Epithelial cell of proximal tubule (primary cell): ENCODE measurements at regions not wholly inside any gene's neighbourhood (a gene's known extent, or its start where the extent isn't known, plus 50 kb on each side); places are given as distances from the start of the nearest gene placed in this dataset.

Experiments
- DNase-seq: peaks from one replicate; pipeline ENCODE4 v3.0.0-alpha.2; 2011; ENCODE audit warnings: low read depth
- H3K4me3 ChIP-seq: 2 replicates; pipeline ENCODE4 v1.5.1; 2011; ENCODE audit warnings: low read depth, mild to moderate bottlenecking, low read length
- TF ChIP-seq, protein P1 (sequence below): conservative IDR thresholded peaks from 2 replicates; pipeline ENCODE4 v1.5.1; 2012; ENCODE audit warnings: low read depth, mild to moderate bottlenecking, low read length

DNA sequence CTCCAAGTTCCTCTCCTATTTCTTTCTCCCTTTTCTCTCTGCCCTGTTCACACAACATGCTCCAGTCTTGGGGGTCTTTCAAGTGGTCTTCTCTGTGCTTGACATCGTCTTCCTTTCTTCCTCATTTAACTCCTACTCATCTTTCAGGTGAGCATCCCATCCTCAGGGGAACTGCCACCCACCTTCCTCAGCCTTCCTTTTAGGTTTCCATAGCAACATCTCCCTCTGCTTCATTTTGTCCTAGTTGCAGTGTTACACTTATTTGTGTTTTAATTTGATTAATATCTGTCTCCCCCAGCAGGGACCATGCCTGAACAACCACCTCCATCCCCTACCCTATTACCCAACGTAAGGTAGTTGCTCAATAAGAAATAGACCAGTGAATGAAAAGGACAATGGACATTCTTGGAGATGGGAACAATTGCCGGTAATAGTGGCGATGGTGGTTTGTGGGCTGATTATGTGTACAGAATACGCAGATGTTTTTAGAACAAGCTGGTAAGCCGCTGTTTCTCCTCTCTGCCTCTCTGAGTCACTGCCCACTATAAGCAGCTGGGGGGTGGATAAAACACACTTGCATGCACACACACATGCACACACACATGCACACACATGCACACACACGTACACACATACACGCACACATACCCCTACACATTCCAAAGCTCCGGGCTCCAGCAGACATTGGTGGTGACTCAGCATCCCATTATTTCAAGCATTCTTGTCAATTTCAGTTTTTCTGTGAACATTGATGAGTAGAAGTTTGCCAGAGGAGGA, 251.6 kb downstream of the GATA3 start:
- no peak overlapping the region for H3K4me3 ChIP-seq
- TF ChIP-seq, protein P1, sequence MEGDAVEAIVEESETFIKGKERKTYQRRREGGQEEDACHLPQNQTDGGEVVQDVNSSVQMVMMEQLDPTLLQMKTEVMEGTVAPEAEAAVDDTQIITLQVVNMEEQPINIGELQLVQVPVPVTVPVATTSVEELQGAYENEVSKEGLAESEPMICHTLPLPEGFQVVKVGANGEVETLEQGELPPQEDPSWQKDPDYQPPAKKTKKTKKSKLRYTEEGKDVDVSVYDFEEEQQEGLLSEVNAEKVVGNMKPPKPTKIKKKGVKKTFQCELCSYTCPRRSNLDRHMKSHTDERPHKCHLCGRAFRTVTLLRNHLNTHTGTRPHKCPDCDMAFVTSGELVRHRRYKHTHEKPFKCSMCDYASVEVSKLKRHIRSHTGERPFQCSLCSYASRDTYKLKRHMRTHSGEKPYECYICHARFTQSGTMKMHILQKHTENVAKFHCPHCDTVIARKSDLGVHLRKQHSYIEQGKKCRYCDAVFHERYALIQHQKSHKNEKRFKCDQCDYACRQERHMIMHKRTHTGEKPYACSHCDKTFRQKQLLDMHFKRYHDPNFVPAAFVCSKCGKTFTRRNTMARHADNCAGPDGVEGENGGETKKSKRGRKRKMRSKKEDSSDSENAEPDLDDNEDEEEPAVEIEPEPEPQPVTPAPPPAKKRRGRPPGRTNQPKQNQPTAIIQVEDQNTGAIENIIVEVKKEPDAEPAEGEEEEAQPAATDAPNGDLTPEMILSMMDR, result no peak
- no peak for DNase-seq

DNA sequence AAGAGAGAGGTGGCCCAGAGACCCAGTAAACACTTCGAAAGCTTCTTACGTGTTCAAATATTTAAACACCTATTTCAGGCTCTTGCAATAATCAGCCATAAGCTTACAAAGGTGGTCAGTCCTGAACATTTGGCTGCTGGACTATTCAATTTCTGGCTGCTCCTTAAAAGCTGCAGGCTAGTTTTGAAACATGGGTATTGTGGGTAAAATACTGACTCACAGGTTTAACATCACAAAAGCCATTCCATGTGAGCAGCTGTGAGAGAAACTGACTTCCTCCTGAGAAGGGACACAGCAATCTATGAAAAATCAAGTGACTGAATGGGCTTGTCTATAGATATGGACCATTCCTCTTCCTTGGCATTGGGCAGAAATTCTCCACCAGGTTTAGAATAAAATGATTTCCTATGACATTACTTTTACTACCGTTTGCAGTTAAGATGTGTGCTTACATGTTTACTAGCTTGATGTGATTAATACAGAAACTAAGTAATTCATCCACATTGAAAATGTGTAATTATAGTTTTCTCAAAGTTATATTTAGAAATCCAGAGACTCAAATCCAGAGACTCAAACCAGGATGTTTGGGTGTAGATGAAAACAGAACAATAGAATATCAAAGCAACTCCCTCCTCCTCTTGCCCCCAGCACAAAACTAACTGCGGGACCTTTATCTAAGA, 252.3 kb downstream of the GATA3 start:
- no peak for DNase-seq
- TF ChIP-seq, protein P1, result no peak
- H3K4me3 ChIP-seq, result no peak overlapping the region

DNA sequence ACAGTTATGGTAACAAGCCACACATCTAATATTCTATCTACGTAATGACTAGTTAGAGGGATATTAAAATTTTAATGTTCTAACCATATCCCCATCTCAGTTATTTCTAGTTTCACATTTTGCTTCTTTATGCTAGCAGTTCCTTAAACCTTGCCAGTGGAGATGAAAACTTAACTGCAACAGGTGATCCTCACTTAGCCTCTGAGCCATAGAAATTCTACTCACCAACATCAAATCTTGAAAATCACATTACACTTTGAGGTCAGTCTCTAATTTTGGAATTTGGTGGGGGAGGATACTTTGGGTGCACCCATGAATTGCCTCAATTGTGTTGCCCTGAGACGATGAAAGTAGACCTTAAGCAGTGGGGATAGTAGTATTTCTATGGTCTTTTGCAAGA, 256.4 kb downstream of the GATA3 start:
- TF ChIP-seq, protein P1, result no peak
- DNase-seq, result no peak
- no peak overlapping the region for H3K4me3 ChIP-seq

DNA sequence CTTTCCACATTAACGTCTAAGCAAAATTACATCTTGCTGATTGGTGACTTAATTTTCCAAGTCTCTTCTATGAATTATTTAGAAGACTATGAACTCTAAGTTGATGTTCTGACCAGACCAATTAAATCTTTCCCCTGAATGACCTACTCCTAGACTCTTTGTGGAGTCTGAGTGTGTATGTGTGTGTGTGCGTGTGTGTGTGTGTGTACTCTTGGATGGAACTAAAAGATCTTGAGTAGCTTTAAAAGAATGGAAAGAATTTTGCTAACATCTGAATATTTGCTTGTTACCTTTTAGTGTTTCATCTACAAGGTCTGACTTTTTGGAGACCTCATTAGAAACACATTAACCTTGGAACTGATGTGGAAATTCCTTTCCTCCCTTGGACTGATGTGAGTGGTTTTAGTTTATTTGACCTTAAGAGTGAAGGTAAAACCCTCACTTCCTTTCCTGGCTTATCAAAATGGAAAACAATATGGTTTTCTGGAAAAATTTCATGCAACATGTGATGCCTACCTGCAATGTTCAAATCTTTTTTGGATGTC, 257.1 kb downstream of the GATA3 start:
- no peak overlapping the region for H3K4me3 ChIP-seq
- no peak for DNase-seq

DNA sequence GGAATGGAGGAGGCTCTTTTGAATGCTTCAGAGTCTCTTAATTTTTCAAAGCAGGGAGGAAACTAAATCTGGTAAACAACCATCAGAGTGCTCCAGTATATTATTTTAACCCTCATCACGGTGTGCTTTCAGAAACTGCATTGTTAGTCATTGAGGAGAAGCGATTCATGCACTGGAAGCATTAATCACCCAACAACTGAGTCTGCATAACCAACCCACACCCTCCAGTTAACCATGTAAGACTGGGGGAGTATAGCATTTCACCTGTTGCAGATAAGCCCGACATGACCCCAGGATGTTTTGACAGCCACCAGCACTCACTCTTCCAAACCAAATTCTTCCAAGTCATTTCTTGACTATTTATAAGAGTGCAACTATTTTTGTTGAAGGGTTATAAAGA, 257.6 kb downstream of the GATA3 start:
- no peak overlapping the region for H3K4me3 ChIP-seq
- DNase-seq, result no peak
- TF ChIP-seq, protein P1, result no peak

More for the DNA sequence above, 257.1 kb downstream of the GATA3 start:
- TF ChIP-seq, protein P1, result no peak

DNA sequence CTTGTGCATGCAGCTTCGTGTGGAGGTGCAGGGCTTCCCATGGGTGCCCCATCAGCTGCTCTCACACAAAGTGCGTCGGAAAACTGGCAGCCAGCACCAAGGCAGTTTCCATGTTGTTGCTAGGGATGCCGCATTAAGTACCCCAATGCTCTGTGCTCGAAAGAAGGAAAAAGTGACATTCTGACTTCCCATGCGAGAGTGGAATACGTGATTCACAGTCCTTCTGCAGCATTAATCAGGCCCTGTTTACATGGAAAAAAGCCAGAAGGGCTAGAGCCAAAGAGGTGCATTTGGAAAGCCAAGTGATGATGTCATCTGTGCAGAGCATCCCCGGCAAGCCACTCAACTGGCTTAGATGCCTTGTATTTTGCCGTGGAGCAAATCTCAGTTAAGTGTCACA, 258.3 kb downstream of the GATA3 start:
- H3K4me3 ChIP-seq, result no peak overlapping the region
- no peak for DNase-seq
- TF ChIP-seq, protein P1, result no peak

DNA sequence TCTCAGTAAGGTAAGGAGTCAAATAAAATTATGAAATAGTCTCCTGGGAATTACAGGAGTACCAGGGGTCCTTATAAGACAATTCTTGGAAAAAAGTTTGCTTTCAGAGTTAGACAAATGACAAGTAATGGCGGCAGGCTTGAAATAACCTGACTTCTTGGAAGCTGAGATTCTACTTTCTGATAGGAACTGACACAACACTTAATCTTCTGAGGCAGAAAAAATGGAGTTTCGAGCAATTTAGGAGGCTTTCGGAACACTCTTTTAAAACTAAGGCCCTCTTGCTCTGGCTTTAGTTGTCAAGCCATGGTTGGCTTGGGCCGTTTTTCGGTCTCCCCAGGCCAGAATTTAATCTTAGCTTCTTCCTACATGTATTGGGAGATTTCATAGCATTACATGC, 260.0 kb downstream of the GATA3 start:
- no peak for DNase-seq
- no peak overlapping the region for H3K4me3 ChIP-seq
- TF ChIP-seq, protein P1, result no peak
